Liver (tissue), 8 donors: ENCODE measurements at regions not wholly inside any gene's neighbourhood (a gene's known extent, or its start where the extent isn't known, plus 50 kb on each side); places are given as distances from the start of the nearest gene placed in this dataset.

ENCODE experiments used
- DNase-seq: peaks from one replicate; pipeline ENCODE4 v3.0.0-alpha.2; 2017; ENCODE audit warnings: low spot score
- H3K27ac ChIP-seq, 2 donors: one replicate each; pipeline ENCODE4 v1.7.0; 2013; ENCODE audit warnings: inconsistent platforms in 2 of 2, low read length in 2 of 2, control low read depth in 1 of 2, low read depth in 1 of 2, mild to moderate bottlenecking in 1 of 2
- H3K27me3 ChIP-seq, 4 donors: one replicate each; pipeline versions ENCODE4 v1.6.1 to v1.7.0; 2013; ENCODE audit warnings: low read length in 3 of 4, inconsistent platforms in 1 of 4, mild to moderate bottlenecking in 1 of 4, moderate library complexity in 1 of 4; ENCODE audit not compliant: control insufficient read depth in 4 of 4, insufficient read depth in 4 of 4
- H3K36me3 ChIP-seq, 4 donors: one replicate each; pipeline versions ENCODE4 v1.6.1 to v1.7.0; 2013; ENCODE audit warnings: low read length in 3 of 4, mild to moderate bottlenecking in 3 of 4, low read depth in 1 of 4, moderate library complexity in 1 of 4; ENCODE audit not compliant: control insufficient read depth in 4 of 4, insufficient read depth in 3 of 4
- H3K4me1 ChIP-seq, 4 donors: one replicate each; pipeline versions ENCODE4 v1.6.1 to v1.7.0; 2013; ENCODE audit warnings: low read length in 3 of 4, mild to moderate bottlenecking in 3 of 4, moderate library complexity in 1 of 4; ENCODE audit not compliant: control insufficient read depth in 4 of 4, insufficient read depth in 4 of 4
- H3K4me3 ChIP-seq, 3 donors: one replicate each; pipeline versions ENCODE4 v1.6.1 to v1.7.0; 2013; ENCODE audit warnings: low read length in 3 of 3, control low read depth in 1 of 3, low read depth in 1 of 3, mild to moderate bottlenecking in 1 of 3
- H3K9ac ChIP-seq, 2 donors: one replicate each; pipeline ENCODE4 v1.7.0; 2013; ENCODE audit warnings: low read length in 2 of 2, mild to moderate bottlenecking in 2 of 2, moderate library complexity in 2 of 2, control low read depth in 1 of 2, low read depth in 1 of 2
- H3K9me3 ChIP-seq, 4 donors: one replicate each; pipeline versions ENCODE4 v1.6.1 to v1.7.0; 2013; ENCODE audit warnings: low read length in 3 of 4; ENCODE audit not compliant: control insufficient read depth in 4 of 4
- ATF3 ChIP-seq: IDR thresholded peaks from 2 replicates; pipeline ENCODE4 v1.6.1; 2016; ENCODE audit warnings: antibody characterized with exemption
- CTCF ChIP-seq: fragments of 150-350 bp; IDR thresholded peaks from 2 replicates; pipeline ENCODE4 v1.5.1; 2017; ENCODE audit warnings: improper control_type of control experiment, low read depth, low read length; ENCODE audit not compliant: missing input control
- EGR1 ChIP-seq, 2 donors: IDR thresholded peaks; 2 replicates each; pipeline ENCODE4 v1.6.1; 2016 to 2018; ENCODE audit warnings: antibody characterized with exemption in 2 of 2, low read depth in 2 of 2
- FOXA1 ChIP-seq: IDR thresholded peaks from 2 replicates; pipeline ENCODE4 v1.6.1; 2016; ENCODE audit warnings: antibody characterized with exemption
- HNF4A ChIP-seq, 2 donors: conservative IDR thresholded peaks; 2 replicates each; pipeline ENCODE4 v1.6.1; 2016; ENCODE audit warnings: antibody characterized with exemption in 2 of 2, mild to moderate bottlenecking in 2 of 2
- HNF4G ChIP-seq: IDR thresholded peaks from 2 replicates; pipeline ENCODE4 v1.6.1; 2016; ENCODE audit warnings: antibody characterized with exemption
- NR2F2 ChIP-seq: IDR thresholded peaks from 2 replicates; pipeline ENCODE4 v1.6.1; 2016; ENCODE audit warnings: antibody characterized with exemption
- RAD21 ChIP-seq, 2 donors: IDR thresholded peaks; 2 replicates each; pipeline ENCODE4 v1.6.1; 2016; ENCODE audit warnings: antibody characterized with exemption in 2 of 2, mild to moderate bottlenecking in 2 of 2
- REST ChIP-seq: IDR thresholded peaks from 2 replicates; pipeline ENCODE4 v1.6.1; 2016; ENCODE audit warnings: antibody characterized with exemption, mild to moderate bottlenecking
- TAF1 ChIP-seq: conservative IDR thresholded peaks from 2 replicates; pipeline ENCODE4 v1.6.1; 2016; ENCODE audit warnings: antibody characterized with exemption, mild to moderate bottlenecking
- YY1 ChIP-seq: IDR thresholded peaks from 2 replicates; pipeline ENCODE4 v1.6.1; 2016; ENCODE audit warnings: antibody characterized with exemption, mild to moderate bottlenecking
- ZBTB33 ChIP-seq: IDR thresholded peaks from 2 replicates; pipeline ENCODE4 v1.6.1; 2016; ENCODE audit warnings: antibody characterized with exemption
- WGBS: extraction: QIAGEN DNeasy Blood & Tissue Kit; methylation state at CpG from one replicate; pipeline ENCODE4 v1.1.7; 2013; 5-methylcytosine and 5-hydroxymethylcytosine counted together
- donor health status: healthy.
- donor health status: healthy.
- donor health status: healthy.
- donor health status: healthy.
- donor health status: healthy.

- peaks cover 2 to 16% (median 7%) of the 10 kb centered on the region in 4 donors for H3K9me3 ChIP-seq
- TF ChIP-seq TAF1 = no peak
- no peak for TF ChIP-seq RAD21 (IDR thresholded peaks at IDR 0.05)
- TF ChIP-seq YY1 = no peak
- no peak for TF ChIP-seq ATF3
- DNase-seq = no peak
- 66% methylated on average over 7 of the region's 7 CpGs for WGBS
- no peaks in the 10 kb centered on the region for H3K36me3 ChIP-seq
- no peak overlapping the region for H3K9ac ChIP-seq
- no peaks in the 10 kb centered on the region for H3K27me3 ChIP-seq
- H3K4me1 ChIP-seq = no peaks in the 10 kb centered on the region
- H3K27ac ChIP-seq = no peak overlapping the region
- no peak overlapping the region for H3K4me3 ChIP-seq
Measured at GRCh38 chr13:106336668-106337067, 198.8 kb downstream of the EFNB2 start.

- H3K9ac ChIP-seq = no peak overlapping the region
- H3K4me3 ChIP-seq = no peak overlapping the region
- H3K27me3 ChIP-seq = peaks cover 0 to 3% (median 0%) of the 10 kb centered on the region in 4 donors
- no peak overlapping the region for H3K27ac ChIP-seq
- TF ChIP-seq HNF4A (conservative IDR thresholded peaks at IDR 0.05) (no peak), NR2F2 (no peak), RAD21 (IDR thresholded peaks at IDR 0.05) (no peak), ATF3 (no peak), CTCF (no peak), FOXA1 (no peak)
- no peak for DNase-seq
- no peaks in the 10 kb centered on the region for H3K36me3 ChIP-seq
- no peaks in the 10 kb centered on the region for H3K4me1 ChIP-seq
- no peaks in the 10 kb centered on the region for H3K9me3 ChIP-seq
- 69% methylated on average over 4 of the region's 4 CpGs for WGBS
Measured at GRCh38 chr13:106332621-106333020, 202.8 kb downstream of the EFNB2 start.

- WGBS = 78% methylated on average over 4 of the region's 4 CpGs
- H3K27ac ChIP-seq = no peak overlapping the region
- H3K4me1 ChIP-seq = no peaks in the 10 kb centered on the region
Measured at GRCh38 chr13:106331116-106331515, 204.3 kb downstream of the EFNB2 start.

More at GRCh38 chr13:106331116-106331515, 204.3 kb downstream of the EFNB2 start:
- Histone ChIP-seq H3K9me3 (no peaks in the 10 kb centered on the region), H3K36me3 (no peaks in the 10 kb centered on the region), H3K9ac (no peak overlapping the region), H3K4me3 (no peak overlapping the region), H3K27me3 (peaks cover 0 to 3% (median 0%) of the 10 kb centered on the region in 4 donors)
- no peak for DNase-seq
- TF ChIP-seq ZBTB33 (no peak), REST (no peak), HNF4G (no peak), EGR1 (IDR thresholded peaks at IDR 0.05; ENCODE audit: low read depth in 2 of 2) (no peak), HNF4A (conservative IDR thresholded peaks at IDR 0.05) (no peak)
